ENCODE measurements at regions not wholly inside any gene's neighbourhood (a gene's known extent, or its start where the extent isn't known, plus 50 kb on each side); places are given as distances from the start of the nearest gene placed in this dataset.

DNA sequence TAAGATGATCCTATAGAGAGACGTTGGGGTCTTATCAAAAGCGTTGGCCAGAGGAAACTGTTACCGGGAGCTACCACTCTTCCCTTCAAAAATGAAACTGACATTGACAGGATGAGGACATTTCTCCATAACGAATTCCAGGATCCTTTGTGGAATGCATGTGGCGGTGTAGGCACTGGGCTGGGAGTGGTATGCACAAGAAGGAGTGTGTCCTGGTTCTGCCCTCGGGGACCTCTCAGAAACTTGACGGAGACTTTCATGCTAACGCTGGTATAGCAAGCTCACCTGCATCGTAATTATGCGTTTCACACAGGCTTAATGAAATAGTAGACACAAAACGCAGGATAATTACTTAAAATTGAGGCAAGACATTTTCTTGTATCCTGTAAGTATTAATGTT is 441.1 kb downstream of the FGF9 start:
- H3K36me3 ChIP-seq (ENCODE audit: insufficient read depth, low read length): no peaks in the 10 kb centered on the region

DNA sequence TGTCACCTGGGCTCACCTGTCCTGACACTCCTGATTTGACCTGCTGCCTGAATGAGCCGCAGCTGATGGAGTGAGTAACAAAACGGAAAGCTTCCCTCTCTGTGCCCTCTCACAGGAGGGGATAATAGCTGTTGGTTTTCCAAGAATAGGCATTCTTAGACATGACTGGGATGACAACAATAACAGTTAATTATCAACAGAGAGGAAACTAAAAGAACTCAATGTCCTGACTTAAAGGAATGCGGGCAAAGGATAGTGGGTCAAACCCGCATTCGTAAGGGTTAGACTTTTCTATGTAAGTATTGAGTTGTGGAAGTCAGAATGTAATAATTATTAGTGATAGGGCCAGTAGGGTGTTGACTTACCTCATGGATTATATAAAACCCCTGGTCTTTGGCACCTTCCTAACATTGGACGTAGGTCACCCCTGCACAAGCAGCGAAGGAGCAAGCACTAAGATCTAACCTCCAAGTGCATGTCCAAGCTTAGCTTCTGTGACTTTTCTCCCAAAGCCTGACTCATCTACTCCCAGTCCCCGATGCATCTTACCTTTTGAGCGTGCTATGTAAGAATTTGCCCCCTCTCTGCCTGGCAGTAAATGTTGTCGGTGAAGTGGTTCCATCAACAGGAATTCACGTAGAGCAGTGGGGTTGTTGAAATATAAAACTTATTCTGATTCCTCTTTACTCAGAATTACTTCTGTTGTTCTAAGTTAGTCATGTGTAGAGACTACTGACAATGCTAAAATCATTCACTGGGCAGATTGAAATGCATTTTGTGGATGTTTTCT is 442.3 kb downstream of the FGF9 start:
- Histone ChIP-seq H3K79me2 (ENCODE audit: insufficient read depth, low read length) (no peaks in the 10 kb centered on the region), H3K4me3 (ENCODE audit: low read length, poor library complexity, severe bottlenecking) (no peak overlapping the region), H4K20me1 (ENCODE audit: insufficient read depth, low read length, poor library complexity, severe bottlenecking) (no peaks in the 10 kb centered on the region), H3K4me1 (ENCODE audit: insufficient read depth, low read length, poor library complexity, severe bottlenecking) (peaks cover 17% of the 10 kb centered on the region), H3K9ac (ENCODE audit: low read depth, low read length, poor library complexity, severe bottlenecking) (no peak overlapping the region), H3K27me3 (ENCODE audit: insufficient read depth, low read length, poor library complexity, severe bottlenecking) (no peaks in the 10 kb centered on the region), H3K36me3 (ENCODE audit: insufficient read depth, low read length) (no peaks in the 10 kb centered on the region), H2AFZ (ENCODE audit: low read length) (no peak overlapping the region), H3K9me3 (ENCODE audit: insufficient read depth, low read depth, low read length) (0 out of 2 replicates have a peak, but pooled peaks cover 4% of the 10 kb centered on the region), H3K4me2 (ENCODE audit: low read depth, low read length, poor library complexity, severe bottlenecking) (no peak overlapping the region), H3F3A (ENCODE audit: low read depth) (no peaks in the 10 kb centered on the region), H3K9me2 (replicated peaks; ENCODE audit: low read depth, low read length) (no peaks in the 10 kb centered on the region)
- TF ChIP-seq EZH2phosphoT487 (IDR thresholded peaks at IDR 0.05; ENCODE audit: borderline replicate concordance) (no peak), CTCF (conservative IDR thresholded peaks at IDR 0.05; ENCODE audit: low read length) (no peak)

More for the DNA sequence above, 441.1 kb downstream of the FGF9 start:
- no peak for TF ChIP-seq CTCF (conservative IDR thresholded peaks at IDR 0.05; ENCODE audit: low read length)
- TF ChIP-seq EZH2phosphoT487 (IDR thresholded peaks at IDR 0.05; ENCODE audit: borderline replicate concordance): no peak
- H3K4me1 ChIP-seq (ENCODE audit: insufficient read depth, low read length, poor library complexity, severe bottlenecking): peaks cover 26% of the 10 kb centered on the region
- no peak overlapping the region for H3K4me2 ChIP-seq (ENCODE audit: low read depth, low read length, poor library complexity, severe bottlenecking)
- H3K79me2 ChIP-seq (ENCODE audit: insufficient read depth, low read length): no peaks in the 10 kb centered on the region
- H3K9ac ChIP-seq (ENCODE audit: low read depth, low read length, poor library complexity, severe bottlenecking): no peak overlapping the region
- no peaks in the 10 kb centered on the region for H3F3A ChIP-seq (ENCODE audit: low read depth)
- H3K9me2 ChIP-seq (replicated peaks; ENCODE audit: low read depth, low read length): no peaks in the 10 kb centered on the region
- no peaks in the 10 kb centered on the region for H4K20me1 ChIP-seq (ENCODE audit: insufficient read depth, low read length, poor library complexity, severe bottlenecking)
- no peak overlapping the region for H2AFZ ChIP-seq (ENCODE audit: low read length)
- H3K4me3 ChIP-seq (ENCODE audit: low read length, poor library complexity, severe bottlenecking): no peak overlapping the region
- no peaks in the 10 kb centered on the region for H3K27me3 ChIP-seq (ENCODE audit: insufficient read depth, low read length, poor library complexity, severe bottlenecking)
- H3K9me3 ChIP-seq (ENCODE audit: insufficient read depth, low read depth, low read length): 0 out of 2 replicates have a peak, but pooled peaks cover 4% of the 10 kb centered on the region

GRCh38 chr13:22114630-22115311 is 443.9 kb downstream of the FGF9 start:
- 0 out of 2 replicates have a peak, but pooled peaks cover 4% of the 10 kb centered on the region for H3K9me3 ChIP-seq (ENCODE audit: insufficient read depth, low read depth, low read length)
- H3F3A ChIP-seq (ENCODE audit: low read depth): no peaks in the 10 kb centered on the region
- H4K20me1 ChIP-seq (ENCODE audit: insufficient read depth, low read length, poor library complexity, severe bottlenecking): no peaks in the 10 kb centered on the region
- peak overlapping the region; percentile 24; the same call in 1 of the 2 replicates for H2AFZ ChIP-seq (ENCODE audit: low read length)
- peaks cover 10% of the 10 kb centered on the region for H3K4me1 ChIP-seq (ENCODE audit: insufficient read depth, low read length, poor library complexity, severe bottlenecking)
- no peaks in the 10 kb centered on the region for H3K36me3 ChIP-seq (ENCODE audit: insufficient read depth, low read length)
- H3K27me3 ChIP-seq (ENCODE audit: insufficient read depth, low read length, poor library complexity, severe bottlenecking): no peaks in the 10 kb centered on the region
- H3K9ac ChIP-seq (ENCODE audit: low read depth, low read length, poor library complexity, severe bottlenecking): no peak overlapping the region
- no peaks in the 10 kb centered on the region for H3K9me2 ChIP-seq (replicated peaks; ENCODE audit: low read depth, low read length)
- peak overlapping the region; percentile 9 for H3K4me3 ChIP-seq (ENCODE audit: low read length, poor library complexity, severe bottlenecking)
- no peaks in the 10 kb centered on the region for H3K79me2 ChIP-seq (ENCODE audit: insufficient read depth, low read length)
- peak overlapping the region; percentile 37 for H3K4me2 ChIP-seq (ENCODE audit: low read depth, low read length, poor library complexity, severe bottlenecking)
- TF ChIP-seq CTCF (conservative IDR thresholded peaks at IDR 0.05; ENCODE audit: low read length) (no peak), EZH2phosphoT487 (IDR thresholded peaks at IDR 0.05; ENCODE audit: borderline replicate concordance) (no peak)
